Ureter (tissue), 1 donor: ENCODE measurements at regions not wholly inside any gene's neighbourhood (a gene's known extent, or its start where the extent isn't known, plus 50 kb on each side); places are given as distances from the start of the nearest gene placed in this dataset.

Experiments used
- DNase-seq: peaks from one replicate; pipeline ENCODE4 v3.0.0-alpha.2; 2020; ENCODE audit warnings: low spot score
- donor health status: DM: yes; HTN: yes; CAD: no.

DNA sequence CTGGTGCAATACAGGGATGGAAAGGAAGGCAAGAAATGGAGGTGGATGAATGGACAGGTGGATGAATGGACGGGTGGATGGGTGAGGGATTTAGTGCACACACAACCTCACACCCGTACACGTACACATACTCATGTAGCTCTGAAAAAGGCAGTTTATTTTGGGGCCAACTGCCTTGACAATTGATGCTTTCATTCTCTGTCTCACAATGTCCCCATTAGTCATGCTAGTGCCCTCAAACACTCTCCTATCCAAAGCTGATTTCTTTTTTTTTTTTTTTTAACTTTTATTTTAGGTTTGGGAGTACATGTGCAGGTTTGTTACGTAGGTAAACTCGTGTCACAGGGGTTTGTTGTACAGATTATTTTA lies 495.0 kb downstream of the DMAC1 start:
- DNase-seq: no peak

DNA sequence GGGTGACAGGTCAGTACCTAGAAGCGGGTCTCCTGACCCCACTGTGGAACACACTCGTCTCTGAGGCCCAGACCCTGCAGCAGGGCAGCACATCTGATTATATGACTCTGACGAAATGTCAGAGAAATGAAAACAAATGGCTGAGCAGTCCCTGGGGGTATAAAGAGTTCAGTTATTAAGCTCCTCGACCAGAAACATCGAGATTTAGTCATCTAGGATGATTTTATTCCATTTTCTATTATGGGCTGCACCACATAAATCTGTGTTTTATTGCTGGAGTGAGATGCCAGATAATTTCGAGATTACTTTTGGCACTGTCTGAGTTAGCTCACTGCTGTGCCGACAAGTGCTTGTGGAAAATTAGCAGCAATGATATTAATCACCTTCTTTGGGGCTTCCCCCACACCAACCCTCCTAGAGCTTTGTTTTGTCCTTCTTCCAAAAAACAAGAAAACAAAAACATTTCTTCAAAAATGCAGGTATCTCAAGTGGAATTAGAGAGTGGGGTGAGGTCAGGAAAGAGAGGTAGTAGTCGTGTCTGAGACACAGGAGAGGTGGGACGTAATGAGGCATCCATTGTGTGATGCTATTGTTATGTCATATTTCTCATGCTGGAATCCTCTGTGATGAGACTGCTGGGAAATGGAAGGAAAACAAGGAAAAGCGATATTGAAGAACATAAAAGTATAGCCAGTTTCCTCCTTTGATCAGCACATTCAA lies 495.5 kb downstream of the DMAC1 start:
- DNase-seq: no peak

DNA sequence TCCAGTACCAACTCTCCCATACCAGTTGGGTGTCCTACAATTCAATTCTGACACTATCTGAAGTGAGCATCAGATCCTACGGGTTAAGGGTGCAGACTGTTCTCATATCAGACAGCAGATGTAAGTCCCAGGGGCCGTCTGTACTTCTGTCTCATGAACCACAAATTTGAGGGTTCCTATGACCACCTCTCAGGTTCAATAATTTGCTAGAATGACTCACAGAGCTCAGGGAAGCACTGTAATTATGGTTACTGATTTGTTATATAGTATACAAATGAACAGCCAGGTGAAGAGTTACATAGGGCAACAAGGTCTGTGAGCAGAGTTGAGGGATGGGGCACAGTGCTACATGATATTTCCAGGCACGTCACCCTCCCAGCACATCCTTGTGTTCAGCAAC lies 499.1 kb downstream of the DMAC1 start:
- no peak for DNase-seq

DNA sequence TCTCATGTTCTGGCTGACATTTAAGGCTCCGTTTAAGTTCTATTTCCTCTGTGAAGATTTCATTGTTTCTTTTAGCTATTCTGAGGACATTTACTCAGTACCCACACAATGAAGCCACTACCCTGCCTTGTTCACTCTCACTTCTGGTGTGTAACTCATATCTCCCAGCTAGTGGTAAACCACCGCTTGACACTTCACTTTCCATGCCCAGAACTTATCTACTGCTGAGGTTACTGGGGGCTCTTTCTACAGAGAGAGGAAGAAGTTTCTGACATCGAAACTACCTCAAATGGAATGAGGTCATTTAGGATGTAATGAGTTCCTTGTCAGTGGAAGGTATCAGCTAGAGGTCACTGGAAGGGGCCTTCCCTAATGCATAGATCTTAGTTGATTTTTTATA lies 501.5 kb downstream of the DMAC1 start:
- DNase-seq: no peak

DNA sequence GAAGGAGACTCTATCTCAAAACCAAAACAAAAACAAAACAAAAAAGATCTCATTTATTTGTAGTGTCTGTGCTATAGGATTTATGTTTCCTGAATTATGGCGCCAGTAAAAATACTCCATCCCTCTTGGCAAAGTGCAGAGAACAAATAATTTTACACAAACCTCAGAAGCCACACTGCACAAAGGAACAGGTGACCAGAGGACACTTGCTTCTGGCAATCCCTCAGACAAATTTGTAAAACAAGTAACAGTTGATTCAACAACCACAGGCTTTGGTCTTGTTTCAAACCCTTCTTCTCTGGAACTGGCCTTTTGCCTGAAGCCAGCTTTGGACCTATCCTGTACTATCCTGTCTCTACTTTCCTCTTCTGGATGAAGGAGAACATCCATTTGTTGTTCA lies 502.1 kb downstream of the DMAC1 start:
- no peak for DNase-seq

DNA sequence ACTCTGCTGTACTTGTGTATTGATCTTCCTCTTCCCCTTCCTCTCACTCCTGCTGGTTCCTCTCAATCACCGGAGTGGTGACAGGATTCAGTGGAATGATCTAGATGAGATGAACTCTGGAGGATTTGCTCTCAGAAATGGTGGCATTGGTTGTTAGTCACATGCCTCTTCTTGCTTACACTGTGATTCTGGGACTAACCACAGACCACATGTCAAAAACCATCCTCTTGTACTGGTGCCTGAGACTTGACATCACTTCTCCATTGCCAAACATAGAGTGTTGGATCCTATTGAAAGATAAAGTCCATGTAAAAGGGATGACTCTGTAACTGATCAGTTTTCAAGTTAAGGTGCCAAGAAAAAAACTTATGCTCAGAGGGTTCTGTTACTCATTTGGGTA lies 506.5 kb downstream of the DMAC1 start:
- DNase-seq: no peak

DNA sequence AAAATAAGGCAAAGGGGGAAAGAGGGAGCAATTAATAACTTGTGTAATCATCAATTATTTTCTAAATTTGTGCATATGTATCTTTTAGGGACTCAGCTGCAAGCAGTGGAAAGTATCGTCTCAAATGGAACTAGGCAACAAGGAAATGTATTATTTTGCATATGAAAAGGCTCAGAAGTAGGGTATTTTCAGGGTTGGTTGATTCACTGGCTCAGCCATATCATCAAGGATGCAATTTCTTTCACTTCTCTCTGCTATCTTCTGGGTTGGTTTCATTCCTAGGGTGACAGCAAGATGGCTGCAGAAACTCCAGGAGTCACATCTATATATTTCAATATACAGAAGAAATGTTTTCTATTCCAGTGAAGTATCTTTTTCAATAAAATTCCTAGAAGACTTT lies 509.8 kb downstream of the DMAC1 start:
- DNase-seq: no peak

DNA sequence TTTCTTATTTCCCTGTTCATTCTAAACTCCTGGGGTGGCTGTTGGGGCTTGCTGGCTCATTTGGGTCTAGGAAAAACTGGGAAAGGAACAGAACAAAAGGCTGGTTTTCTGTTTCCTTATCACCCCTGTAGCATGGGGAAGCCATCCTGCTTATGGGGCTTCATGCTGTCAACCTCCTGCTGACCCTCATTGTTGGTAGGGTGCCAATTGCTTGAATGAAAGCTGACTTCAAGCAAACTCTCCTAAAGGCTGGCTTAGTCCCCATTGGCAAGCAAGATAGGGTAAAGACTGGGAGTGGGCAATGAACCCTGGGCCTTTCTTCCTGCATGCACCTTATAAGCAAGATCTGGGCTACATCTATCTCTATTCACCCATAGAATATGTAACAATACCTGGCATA lies 511.6 kb downstream of the DMAC1 start:
- no peak for DNase-seq

DNA sequence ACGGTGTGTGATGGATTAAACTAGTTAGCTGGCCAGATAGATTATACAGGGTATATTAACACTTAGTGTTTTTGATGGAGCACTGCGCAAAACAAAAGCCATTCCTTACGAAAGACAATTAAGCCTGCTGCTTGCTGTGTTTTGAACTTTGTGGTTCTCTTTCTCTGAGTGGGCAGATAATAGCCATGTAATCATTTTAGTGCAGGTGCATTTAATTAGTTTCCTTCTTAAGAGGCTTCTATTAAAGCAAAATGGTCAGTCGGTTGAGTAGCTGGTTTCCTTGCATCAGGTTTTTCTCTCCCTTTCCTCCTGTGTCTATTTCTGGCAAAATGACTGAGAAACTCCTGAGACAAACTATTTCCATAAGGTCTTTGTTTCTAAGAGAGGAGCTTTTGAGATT lies 512.5 kb downstream of the DMAC1 start:
- no peak for DNase-seq

DNA sequence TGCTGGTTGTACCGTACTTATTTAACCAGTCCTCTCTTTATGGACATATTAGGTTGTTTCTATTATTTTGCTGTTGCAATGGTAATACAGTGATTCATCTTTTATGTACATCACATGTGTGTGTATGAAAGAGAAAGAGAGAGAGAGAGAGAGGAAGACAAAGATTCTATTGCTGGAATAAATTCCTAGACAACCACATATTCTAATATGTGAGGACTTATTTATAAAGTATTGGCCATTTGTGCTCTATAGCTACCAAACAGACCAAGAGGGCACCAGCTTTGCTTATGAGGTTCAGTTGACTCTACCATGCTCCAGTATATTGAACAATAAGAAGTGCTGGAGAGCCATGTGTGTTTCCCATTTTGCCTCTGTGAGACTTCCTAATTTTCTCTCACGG lies 513.5 kb downstream of the DMAC1 start:
- no peak for DNase-seq

DNA sequence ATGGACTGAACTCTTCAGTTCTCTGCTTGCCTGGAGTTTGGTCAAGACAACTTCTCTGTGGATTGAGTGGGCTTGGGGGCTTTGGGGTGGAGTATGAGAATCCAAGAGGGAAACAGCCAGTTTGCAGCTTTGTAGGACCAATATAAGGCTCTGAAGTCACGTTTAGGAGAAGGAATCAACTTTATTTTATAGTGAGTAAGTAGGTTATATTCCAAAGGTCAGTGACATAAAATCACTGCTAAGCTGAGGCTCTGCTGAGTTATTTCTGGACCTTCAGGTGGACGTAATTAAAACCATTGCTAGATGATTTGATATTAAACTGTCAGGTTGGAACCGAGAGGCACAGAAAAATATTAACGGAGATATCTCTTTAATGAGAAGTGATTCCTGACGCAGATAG lies 514.4 kb downstream of the DMAC1 start:
- no peak for DNase-seq

DNA sequence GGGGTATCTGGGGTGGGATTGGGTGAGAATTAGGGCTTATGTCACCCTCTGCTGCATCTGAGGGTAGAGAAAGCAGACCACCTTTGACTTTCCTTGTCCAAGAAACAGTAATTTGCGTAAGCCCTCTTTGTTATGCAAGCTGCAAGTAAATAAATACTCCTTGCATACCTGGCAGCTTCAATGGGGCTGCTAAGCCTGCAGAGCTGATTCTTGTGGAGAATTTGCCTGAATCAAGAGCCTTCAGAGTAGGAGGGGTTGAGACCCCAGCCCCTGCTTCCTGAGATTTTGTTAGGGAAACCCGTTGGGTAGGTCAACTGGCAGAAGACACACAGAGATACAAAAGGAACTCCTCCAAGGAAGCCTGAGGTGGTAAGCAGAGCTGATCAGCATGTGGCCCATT lies 515.1 kb downstream of the DMAC1 start:
- DNase-seq: no peak

DNA sequence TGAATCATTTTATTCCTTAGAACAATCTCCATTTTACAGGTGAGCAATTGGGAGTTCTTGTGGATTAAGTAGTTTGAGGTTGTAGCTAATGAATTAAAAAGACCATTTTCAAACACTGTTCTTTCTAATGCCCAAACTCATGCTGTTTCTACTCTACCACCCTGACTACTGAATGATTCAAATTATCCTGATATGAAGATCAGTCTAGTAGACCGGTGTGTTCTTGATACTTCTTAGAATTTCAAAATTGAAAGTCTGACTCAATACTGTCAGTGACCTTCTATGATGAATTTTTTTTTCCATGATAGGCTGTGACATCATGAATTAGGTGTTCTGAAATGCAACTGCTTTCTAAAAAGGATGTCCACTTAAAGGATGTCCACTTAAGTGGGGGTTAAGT lies 515.5 kb downstream of the DMAC1 start:
- DNase-seq: no peak

DNA sequence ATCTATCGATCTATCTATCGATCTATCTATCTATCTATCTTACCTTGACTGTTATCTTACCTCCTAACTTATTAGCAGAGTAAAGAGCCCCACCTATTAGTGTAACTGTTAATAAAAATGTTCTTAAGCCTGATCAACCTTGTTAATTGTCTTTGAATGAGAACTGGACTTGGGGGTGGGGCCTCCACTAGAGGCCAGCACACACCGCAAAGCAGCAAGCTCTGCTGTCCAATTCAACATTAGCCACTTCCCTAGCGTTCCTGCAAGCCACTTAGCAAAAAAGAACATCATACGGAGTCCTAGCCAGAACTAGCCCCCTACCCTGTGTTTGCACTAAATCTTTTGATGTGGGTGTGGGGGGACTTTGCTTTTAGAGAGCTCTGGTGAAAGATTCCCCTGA lies 515.8 kb downstream of the KDM4C start:
- DNase-seq: no peak

DNA sequence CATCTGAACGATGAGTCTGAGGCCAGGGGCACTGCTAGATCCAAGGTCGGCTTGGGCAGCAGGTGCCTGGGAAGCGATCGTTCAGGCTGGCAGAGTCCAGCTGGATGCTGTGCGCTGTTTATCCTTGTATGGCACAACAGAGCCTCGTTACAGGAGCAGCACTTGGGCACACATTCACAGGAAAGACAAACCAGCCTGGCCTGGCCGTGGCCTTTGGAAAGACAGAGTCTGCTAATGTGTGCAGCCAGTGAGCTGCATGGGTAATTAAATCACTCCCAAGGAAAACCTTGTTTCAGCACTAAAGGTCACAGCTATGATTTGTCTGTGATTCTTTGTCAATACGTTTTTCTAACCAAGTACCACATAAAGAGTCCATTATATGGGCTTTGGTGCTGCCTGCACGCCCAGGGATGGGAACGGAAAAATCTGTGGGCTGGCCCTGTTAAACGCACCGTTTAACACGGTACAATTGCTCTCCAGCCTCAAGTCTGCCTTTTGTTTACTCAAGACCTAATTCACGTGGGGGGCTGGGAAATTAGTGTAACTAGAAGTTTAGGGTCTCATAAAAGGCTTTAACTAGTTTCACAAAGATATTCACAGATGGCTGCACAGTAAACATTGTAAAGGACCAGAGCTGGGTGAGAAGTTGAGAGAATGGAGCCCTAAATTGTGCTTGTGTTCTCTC lies 509.3 kb downstream of the KDM4C start:
- no peak for DNase-seq

DNA sequence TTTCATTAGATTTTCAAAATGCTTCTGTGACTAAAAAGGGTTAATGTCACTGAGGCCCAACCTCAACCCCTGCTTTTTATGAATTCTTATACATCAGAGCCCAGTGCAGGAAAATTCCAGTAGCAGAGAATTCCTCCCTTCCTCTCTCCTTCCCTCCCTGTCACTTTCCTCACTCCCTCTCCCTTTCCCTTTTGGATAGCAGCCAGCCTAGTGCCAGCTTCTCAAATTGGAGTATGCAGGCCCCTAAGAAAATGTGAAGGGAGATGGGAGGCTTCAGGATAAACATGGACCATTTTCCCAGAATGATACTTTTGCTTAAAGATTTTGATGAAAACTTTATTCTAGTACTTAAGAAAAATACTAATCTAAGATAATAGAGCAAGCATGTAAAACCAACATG lies 507.4 kb downstream of the KDM4C start:
- DNase-seq: no peak

DNA sequence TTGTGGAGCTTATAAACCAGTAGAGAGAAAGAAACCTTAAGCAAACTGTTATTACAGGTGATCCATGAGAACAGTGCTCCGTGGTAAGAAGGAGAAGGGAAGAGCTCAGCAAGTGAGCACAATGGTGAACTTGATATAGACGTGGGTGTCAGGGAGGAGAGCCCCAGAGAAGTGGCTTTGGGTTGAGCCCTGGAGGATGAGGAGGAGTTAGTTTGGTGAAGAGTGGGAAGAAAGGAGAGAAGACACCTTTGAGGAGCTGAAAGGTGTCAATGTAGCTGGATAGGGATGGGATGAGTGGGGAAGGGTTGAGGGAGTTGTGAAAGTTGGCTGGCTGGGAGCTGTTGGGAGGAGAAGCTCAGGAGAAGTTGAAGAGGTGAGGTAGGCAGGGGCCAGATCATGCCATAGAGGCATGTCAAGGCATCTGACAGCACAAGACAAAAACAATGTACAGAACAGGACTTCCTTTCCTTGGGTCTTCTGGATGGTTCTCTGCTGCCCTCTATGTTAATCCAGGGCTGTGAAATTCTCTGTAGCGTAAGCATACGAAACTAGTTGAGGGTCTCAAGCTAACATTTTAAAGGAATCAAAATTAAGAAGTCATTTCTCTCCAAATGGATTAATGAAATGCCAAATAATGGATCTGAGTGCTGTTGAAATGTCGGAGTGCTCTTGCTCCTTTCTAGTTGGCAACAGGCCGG lies 501.9 kb downstream of the KDM4C start:
- DNase-seq: no peak

DNA sequence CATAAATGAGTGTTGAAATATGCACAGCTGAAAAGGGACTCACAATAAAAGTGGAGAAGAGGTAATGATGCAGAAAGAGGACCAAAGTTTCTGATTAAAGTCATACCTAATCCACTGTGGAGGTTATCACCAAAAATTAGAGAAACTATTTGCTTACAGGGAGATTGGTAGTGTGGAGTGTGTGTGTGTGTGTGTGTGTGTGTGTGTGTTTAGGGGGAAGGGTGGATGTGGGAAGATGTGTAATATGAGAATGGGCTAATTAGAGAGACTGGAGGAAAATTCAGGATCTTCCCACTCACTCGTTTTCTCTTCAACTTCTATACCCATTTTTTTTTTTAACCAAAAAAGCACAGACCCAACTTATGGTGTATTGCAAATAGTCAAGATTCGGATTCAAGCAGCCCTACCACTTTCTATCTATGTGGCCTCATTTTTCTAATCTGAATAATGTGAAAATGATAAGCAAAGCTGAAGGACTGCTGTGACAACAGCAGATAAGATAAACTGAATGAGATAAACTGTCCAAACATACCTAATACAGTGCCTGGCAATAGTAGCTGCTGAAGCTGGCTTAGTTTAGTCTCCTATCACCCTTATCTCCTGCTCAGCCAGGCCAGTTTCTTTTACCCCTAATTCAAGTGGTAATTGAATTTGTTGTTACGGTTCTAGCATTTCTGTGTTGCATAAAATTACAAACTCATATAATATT lies 501.1 kb downstream of the KDM4C start:
- no peak for DNase-seq

DNA sequence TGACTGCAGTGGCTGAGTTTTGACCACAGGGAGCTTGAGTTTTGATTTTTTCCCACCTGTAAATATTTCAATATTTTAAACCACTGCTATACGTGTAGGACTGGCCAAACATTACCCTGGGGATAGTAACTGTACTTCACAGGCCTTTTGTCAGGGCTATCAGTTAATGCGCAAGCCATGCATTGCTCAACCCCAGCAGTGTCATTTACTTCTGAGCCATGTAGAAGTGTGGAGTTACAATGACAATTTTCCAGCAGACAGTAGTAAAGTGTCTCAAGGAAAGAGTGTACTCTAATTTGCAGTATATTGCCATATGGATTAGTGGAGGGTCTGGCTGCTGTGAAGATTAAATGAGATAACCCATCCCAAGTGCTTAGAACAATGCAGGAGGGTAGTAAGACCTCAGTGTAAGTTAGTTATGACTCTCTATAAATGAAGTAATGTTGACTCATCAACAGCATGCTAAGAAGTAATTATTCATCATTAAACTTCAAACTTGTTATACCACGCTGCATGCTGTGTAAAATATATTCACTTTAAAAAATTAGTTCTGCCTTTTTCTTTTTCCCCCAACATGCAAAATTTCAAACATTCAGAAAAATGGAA lies 489.2 kb downstream of the KDM4C start:
- no peak for DNase-seq

DNA sequence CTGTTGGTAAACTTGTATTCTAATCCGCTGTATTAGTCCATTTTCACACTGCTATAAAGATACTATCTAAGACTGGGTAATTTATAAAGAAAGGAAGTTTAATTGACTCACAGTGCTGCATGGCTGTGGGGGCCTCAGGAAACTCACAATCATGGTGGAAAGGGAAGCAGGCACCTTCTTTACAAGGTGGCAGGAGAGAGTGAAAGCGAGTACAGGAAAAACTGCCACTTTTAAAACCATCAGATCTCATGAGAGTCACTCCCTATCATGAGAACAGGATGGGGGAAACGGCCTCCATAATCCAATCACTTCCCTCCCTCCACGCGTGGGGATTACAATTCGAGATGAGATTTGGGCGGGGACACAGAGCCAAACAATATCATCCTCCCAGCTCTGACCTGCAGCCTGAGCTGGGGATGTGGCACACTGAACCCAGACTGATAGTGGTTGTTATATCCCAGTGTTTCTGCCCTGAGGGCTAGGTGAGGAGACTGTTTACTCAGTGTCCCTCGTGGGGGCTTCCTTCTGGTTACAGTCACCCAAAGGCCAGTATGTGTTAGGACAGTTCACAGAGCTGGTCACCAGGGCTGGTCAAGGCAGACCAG lies 488.3 kb downstream of the KDM4C start:
- no peak for DNase-seq

DNA sequence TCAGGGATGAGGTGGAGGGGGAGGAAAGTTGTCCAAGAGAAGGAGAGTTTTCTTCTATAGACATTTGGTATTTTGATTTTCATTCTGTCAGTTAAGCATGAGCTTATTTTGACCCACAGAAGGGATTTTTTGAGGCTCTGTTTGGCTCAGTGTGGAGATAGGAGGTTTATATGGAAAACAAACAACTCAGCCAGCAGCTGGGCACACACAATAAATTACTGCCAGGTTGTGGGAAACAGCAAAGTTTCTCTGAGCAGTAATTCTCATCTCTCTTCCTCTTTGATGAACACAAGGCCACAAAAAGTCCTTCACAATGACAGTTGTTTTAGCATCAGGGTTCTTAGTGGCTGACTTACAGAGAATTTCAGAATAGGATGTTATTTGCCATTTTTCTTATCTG lies 486.1 kb downstream of the KDM4C start:
- no peak for DNase-seq

DNA sequence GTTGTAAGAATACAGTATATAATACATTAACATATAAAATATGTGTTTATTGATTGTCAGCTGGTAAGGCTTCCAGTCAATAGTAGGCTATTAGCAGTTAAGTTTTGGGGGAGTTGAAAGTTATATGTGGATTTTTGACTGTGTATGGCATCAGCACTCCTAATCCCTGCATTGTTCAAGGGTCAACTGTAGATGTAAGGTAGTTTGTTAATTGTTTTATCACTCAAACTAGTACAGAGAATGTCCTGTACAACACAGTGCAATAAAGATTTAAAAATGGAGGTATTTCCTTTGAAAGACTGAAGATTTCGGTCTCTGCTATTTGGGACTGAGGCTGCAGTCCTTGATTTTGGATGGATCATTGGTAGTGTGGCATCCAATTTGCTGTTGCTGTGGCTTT lies 484.4 kb downstream of the KDM4C start:
- DNase-seq: no peak
